Upper lobe of right lung (tissue), 1 donor: ENCODE measurements at regions not wholly inside any gene's neighbourhood (a gene's known extent, or its start where the extent isn't known, plus 50 kb on each side); places are given as distances from the start of the nearest gene placed in this dataset.

Experiments
- ATAC-seq: fragments of 200-7000 bp; cut with Tn5 transposase; one replicate; pipeline ENCODE4 v1.9.1; 2020; ENCODE audit warnings: mild to moderate bottlenecking, moderate library complexity
- DNase-seq: peaks from one replicate; pipeline ENCODE4 v3.0.0-alpha.2; 2020
- H3K27ac ChIP-seq: fragments of 200-600 bp; one replicate; pipeline ENCODE4 v1.8.0; 2022
- H3K27me3 ChIP-seq: fragments of 200-600 bp; one replicate; pipeline ENCODE4 v1.8.0; 2022; ENCODE audit warnings: mild to moderate bottlenecking
- H3K36me3 ChIP-seq: fragments of 200-600 bp; one replicate; pipeline ENCODE4 v1.8.0; 2022
- H3K4me1 ChIP-seq: fragments of 200-600 bp; one replicate; pipeline ENCODE4 v1.8.0; 2022
- H3K4me3 ChIP-seq: fragments of 200-600 bp; one replicate; pipeline ENCODE4 v1.8.0; 2022; ENCODE audit warnings: mild to moderate bottlenecking
- H3K9me3 ChIP-seq: fragments of 200-600 bp; one replicate; pipeline ENCODE4 v1.8.0; 2022
- CTCF ChIP-seq: fragments of 200-600 bp; IDR thresholded peaks from one replicate; pipeline ENCODE4 v1.8.0; 2022; ENCODE audit warnings: antibody characterized with exemption
- intact Hi-C: fragments of 100-400 bp; cut with DNase I; formaldehyde crosslinking; loops from one replicate; pipeline ENCODE4 v1.11.0; 2022
- donor health status: DM: no; HTN: yes; CAD: no; lungs with severe emphysema.

- ATAC-seq (no peak), DNase-seq (no peak)
- H3K27me3 ChIP-seq: no peaks in the 10 kb centered on the region
- H3K36me3 ChIP-seq: no peaks in the 10 kb centered on the region
- H3K9me3 ChIP-seq: peaks cover 3% of the 10 kb centered on the region
- TF ChIP-seq CTCF: peak; percentile 10
- H3K4me3 ChIP-seq: no peak overlapping the region
- no peak overlapping the region for H3K27ac ChIP-seq
- intact Hi-C loops: no loop called here
- H3K4me1 ChIP-seq: no peaks in the 10 kb centered on the region
Measured at GRCh38 chr16:65181071-65181561, 59.3 kb upstream of the CDH11 start.

- no peak overlapping the region for H3K4me3 ChIP-seq
- no peak overlapping the region for H3K27ac ChIP-seq
- ATAC-seq (no peak), DNase-seq (no peak)
- intact Hi-C loops: no loop called here
- no peak for TF ChIP-seq CTCF
- peaks cover 3% of the 10 kb centered on the region for H3K9me3 ChIP-seq
- H3K36me3 ChIP-seq: no peaks in the 10 kb centered on the region
- no peaks in the 10 kb centered on the region for H3K4me1 ChIP-seq
- H3K27me3 ChIP-seq: no peaks in the 10 kb centered on the region
Measured at GRCh38 chr16:65178151-65178550, 56.3 kb upstream of the CDH11 start.

- Histone ChIP-seq H3K9me3 (peaks cover 3% of the 10 kb centered on the region), H3K27ac (no peak overlapping the region), H3K4me1 (no peaks in the 10 kb centered on the region), H3K4me3 (no peak overlapping the region), H3K27me3 (no peaks in the 10 kb centered on the region), H3K36me3 (no peaks in the 10 kb centered on the region)
- TF ChIP-seq CTCF: no peak
- peak; percentile 67 for ATAC-seq
- no peak for DNase-seq
- intact Hi-C loops: no loop called here
Measured at GRCh38 chr16:65176603-65177002, 54.7 kb upstream of the CDH11 start.

GRCh38 chr16:65172356-65172755 lies 50.5 kb upstream of the CDH11 start:
- intact Hi-C loops: no loop called here
- Histone ChIP-seq H3K27me3 (no peaks in the 10 kb centered on the region), H3K4me3 (no peak overlapping the region), H3K9me3 (no peaks in the 10 kb centered on the region), H3K27ac (no peak overlapping the region), H3K4me1 (no peaks in the 10 kb centered on the region), H3K36me3 (no peaks in the 10 kb centered on the region)
- no peak for TF ChIP-seq CTCF
- no peak for DNase-seq
- ATAC-seq: no peak
